GM18858 (cell line): ENCODE measurements at regions not wholly inside any gene's neighbourhood (a gene's known extent, or its start where the extent isn't known, plus 50 kb on each side); places are given as distances from the start of the nearest gene placed in this dataset.
"Not testable (repeated sequence)": the region's sequence is repeated elsewhere in the genome, so short reads cannot be mapped to it uniquely, and the experiment has no call there.

Experiments
- ATAC-seq: cut with Tn5 transposase; IDR thresholded peaks from one replicate; pipeline ENCODE4 v1.9.1; 2021; ENCODE audit not compliant: unreplicated experiment

DNA sequence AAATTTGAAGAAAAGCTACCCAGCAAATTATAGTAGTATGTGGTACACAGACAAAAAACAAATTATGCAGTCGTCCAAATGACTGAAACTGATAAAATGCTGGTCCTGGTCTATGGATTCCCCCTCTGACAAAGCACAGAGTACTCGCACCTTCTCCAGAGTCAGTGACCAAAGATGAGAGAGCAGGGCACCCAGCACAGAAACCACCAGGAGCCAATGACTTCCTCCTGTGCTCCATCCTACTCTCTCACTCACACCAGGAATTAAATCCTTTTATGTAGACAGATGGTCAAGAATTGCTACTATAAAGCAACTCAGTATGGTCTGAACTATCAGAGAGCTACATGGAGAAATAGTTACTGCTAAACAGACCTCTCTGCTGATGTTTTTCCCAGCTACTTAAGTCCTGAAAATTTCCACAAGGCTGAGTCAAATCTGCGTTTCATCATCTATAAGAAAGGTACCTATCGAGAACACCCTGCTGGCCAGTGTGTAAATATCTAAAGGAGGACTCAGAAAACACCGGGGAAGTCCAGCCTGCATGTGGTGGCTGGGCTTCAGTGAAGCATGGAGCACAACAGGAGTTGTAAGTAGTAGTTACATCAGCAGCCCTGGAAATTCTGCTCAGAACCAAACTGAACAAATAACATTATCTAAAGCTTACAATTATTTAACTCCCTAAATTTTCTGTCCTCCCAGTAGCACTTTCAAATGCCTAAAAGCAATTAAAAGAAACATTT, 84.5 kb upstream of the FBXO28 start:
- ATAC-seq = peak; percentile 88

DNA sequence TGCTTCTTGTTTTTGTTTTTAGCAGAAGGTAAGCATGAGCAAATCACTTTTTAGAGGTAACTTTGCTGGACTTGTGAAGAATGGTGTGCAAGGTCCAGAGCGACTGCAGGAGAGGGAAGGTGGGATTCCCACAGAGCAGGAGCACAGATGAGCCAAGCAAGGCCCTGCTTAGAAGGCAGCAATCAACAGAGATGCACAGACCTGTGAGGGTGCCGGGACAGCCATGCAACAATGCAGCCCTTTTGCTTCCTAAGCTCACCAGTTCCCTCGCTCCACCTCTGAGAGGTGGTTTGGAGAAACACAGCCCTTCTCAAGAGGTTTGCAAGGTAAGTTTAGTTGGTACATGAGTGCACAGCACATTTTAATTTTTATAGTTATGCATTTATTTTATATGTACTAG, 85.1 kb upstream of the FBXO28 start:
- ATAC-seq = not testable (repeated sequence)

DNA sequence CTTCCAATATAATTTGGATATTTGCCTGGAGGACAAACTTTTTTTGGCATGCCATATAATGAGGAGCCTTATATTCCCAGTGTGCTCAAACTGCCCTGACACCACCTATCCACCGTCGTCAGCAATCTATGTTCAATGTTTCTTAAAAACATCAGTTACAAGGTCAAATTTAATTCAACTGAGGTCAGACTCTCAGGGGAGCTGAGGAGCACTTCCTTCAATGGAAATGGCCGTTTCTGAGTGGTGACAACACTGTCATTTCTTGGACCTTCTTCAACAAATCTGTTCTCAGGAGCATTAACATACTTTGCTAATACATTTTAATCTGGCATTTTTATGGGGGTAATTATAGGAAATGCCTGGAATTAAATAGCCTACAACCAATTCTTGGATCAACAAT, 90.8 kb upstream of the FBXO28 start:
- not testable (repeated sequence) for ATAC-seq

DNA sequence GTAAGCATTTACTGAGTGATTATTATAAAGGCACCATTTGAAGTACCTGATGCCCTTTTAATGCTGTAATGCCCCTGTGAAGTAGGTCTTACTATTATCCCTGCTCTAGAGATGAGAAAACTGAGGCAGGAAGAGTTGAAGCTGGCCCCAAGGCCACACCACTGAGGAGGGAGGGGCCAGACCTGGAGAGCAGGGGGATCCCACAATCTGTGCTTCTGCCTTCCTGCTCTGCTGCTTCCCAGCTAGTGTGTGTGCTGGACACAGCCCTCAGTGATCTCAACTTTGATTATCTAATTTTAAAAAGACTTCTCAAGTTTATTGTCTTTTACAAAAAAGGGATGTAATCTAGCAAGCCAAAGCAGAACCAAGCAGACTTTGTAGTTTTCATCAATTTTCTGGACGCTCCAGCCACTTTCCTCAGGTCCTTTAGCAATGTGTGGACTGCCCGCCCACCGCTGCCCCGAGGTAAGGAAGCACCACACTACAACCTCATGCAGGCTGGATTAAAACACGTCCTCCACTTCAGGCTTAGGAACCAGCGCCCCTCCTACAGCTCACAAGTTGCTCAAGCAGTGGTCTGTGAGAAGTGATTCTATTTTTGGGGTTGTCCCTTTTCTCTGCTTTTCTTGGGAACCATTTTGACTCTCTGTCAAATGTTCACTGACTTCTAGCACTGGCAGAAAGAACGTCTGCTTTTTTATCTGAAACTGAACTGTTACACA, 91.5 kb upstream of the FBXO28 start:
- not testable (repeated sequence) for ATAC-seq

DNA sequence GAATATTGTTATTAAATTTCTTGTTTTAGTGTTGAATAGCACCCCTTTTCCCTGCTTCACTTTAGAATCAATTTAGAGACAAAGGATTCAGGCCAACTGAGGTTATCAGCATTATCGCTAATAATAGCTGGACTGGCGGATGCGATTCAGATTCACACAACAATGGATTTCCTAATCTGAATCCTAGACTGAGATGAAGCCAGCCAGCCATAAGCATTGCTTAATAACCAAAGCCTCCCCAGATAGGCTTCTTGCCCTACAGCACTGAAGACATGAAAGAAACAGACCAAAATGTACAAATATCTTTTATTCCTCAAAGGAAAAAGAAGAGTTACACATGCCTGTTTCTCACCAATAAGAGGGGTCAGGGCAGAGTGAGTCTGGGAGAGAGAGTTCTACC, 94.0 kb upstream of the FBXO28 start:
- not testable (repeated sequence) for ATAC-seq

DNA sequence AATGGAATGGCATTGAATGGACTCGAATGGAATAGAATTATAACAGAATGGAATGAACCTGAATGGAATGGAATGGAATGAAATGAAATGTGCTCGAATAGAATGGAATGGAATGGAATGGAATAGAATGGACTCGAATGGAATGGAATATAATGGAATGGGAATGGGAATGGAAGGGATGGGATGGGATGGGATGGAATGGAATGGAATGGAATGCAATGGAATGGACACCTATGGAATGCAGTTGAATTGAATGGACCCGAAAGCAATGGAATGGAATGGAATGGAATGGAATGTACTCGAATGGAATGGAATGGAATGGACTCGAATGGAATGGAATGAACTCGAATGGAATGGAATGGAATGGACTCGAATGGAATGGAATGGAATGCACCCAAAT, 98.1 kb upstream of the FBXO28 start:
- not testable (repeated sequence) for ATAC-seq

DNA sequence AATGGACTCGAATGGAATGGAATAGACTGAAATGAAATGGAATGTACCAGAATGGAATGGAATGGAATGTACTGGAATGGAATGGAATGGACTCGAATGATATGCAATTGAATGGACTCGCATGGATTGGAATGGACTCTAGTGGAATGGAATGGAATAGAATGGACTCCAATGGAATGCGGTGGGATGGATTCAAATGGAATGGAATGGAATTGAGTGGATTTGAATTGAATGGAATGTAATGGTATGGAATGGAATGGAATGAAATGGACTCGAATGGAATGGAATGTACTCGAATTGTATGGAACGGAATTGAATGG, 99.6 kb upstream of the FBXO28 start:
- ATAC-seq = no peak

DNA sequence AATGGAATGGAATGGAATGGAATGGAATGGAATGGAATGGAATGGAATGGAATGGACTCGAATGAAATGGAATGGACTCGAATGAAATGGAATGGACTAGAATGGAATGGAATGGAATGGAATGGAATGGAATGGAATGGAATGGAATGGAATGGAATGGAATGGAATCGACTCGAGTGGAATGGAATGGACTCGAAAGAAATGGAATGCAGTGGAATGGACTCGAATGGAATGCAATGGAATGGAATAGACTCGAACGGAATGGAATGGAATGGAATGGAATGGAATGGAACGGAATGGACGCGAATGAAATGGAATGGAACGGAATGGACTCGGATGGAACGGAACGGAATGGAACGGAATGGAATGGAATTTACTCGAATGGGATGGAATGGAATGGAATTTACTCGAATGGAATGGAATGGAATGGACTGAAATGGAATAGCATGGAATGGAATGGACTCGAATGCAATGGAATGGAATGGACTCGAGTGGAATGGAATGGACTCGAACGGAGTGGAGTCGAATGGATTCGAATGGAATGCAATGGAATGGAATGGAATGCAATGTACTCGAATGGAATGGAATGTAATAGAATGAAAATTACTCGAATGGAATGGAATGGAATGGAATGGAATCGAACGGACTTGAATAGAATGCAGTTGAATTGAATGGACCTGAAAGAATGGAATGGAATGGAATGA, 100.1 kb upstream of the FBXO28 start:
- ATAC-seq = not testable (repeated sequence)

DNA sequence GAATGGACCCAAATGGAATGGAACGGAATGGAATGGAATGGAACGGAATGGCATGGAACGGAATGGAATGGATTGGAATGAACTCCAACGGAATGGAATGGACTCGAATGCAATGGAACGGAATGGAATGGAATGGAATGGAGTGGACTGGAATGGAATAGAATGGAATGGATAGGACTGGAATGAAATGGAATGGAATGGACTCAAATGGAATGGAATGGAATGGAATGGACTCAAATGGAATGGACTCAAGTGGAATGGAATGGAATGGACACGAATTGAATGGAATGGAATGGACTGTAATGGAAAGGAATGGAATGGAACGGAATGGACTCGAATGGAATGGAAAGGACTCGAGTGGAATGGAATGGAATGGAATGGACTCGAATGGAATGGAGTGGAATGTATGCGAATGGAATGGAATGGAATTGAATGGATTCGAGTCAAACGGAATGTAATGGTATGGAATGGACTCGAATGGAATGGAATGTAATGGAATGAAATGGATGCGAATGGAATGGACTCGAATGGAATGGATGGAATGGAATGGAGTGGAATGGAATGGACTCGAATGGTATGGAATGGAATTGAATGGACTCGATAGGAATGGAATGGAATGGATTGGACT, 101.0 kb upstream of the FBXO28 start:
- ATAC-seq = not testable (repeated sequence)

DNA sequence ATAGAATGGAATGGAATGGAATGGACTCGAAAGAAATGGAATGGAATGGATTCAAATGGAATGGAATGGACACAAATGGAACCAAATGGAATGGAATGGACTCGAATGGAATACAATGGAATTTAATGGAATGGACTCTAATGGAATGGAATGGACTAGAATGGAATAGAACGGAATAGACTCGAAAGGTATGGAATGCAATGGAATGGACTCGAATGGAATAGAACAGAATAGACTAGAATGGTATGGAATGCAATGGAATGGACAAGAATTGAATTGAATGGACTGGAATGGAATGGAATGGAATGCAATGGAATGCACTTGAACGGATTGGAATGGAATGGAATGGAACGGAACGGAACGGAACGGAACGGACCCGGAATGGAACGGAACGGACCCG, 101.7 kb upstream of the FBXO28 start:
- not testable (repeated sequence) for ATAC-seq

DNA sequence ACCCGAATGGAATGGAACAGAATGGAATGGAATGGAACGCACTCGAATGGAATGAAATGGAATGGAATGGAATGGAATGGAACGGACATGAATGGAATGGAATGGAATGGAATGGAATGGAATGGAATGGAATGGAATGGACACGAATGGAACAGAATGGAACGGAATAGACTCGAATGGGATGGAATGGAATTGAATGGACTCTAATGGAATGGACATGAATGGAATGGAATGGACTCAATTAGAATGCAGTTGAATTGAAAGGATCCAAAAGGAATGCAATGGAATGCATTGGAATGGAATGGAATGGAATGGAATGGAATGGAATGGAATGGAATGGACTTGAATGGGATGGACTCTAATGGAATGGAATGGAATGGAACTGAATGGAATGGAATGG, 102.2 kb upstream of the FBXO28 start:
- not testable (repeated sequence) for ATAC-seq

DNA sequence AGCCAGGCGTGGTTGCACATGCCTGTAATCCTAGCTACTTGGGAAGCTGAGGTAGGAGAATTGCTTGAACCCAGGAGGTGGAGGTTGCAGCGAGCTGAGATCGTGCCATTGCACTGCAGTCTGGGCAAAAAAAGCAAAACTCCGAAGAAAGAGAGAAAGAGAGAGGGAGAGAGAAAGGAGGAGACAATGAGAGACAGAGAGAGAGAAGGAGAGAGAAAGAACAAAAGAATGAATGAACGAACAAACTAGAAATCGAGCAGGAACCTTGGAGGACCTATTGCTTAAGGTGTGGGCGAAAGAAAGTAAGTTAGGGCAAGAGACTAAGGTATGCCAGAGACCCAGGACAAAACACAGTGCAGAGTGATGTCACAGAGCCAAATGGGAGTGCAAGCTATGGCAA, 102.8 kb upstream of the FBXO28 start:
- ATAC-seq = not testable (repeated sequence)

DNA sequence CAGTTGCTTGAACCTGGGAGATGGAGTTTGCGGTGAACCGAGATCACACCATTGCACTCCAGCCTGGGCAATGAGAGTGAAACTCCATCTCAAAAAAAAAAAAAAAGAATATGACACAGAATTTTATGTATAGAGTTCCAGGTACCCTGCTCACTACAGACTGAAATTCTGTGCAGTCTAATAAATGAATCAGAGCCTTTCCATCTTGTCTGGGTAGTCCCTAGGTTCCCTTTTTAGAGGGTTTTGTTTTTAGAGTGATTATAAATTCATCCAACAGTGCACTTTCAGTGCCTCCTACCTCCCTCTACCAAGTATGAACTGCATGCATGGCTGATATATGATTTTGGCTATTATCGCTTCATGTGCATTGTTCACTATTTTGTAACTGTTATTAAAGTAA, 107.9 kb upstream of the FBXO28 start:
- ATAC-seq = not testable (repeated sequence)

DNA sequence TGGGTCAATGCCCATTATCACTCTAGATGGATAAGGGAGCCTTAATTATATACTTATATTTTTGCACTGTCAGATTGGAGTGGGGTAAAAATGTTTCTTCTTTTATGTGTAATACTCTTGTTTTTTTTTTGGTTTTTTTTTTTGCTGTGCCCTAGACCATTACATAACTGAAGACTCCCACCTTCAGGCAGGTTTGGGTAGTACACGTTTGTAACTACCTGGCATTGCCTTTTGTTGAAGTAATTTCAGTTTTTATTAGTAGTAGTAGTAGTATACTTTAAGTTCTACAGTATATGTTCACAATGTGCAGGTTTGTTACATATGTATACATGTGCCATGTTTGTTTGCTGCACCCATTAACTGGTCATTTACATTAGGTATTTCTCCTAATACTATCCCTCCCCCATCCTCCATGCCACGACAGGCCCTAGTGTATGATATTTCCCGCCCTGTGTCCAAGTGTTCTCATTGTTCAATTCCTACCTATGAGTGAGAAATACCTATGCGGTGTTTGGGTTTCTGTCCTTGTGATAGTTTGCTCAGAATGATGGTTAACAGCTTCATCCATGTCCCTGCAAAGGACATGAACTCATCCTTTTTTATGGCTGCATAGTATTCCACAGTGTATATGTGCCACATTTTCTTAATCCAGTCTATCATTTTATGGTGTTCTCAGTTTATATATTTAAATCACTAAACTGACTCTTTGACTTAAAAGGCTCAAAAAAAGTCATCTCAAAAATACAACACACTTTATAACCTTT, 109.2 kb upstream of the FBXO28 start:
- ATAC-seq = not testable (repeated sequence)

DNA sequence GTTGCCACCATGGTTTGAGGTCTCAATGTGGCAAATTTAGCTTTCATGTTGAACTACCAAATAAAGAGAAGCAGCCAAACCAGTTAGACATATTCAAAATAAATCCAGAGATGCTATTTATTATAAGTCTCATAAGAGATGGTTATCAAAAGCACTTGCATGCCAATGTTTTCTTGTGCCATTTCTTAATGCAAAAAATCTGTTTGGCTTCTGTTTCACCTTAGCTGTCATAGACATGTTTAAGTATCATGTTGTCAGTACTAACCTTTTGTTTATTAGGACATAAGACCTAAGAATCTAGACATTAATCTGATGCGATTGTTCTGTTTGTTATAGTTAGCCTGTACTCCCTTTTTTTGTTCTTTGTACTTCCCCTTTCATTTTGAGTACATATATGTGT, 110.0 kb upstream of the FBXO28 start:
- ATAC-seq = not testable (repeated sequence)

DNA sequence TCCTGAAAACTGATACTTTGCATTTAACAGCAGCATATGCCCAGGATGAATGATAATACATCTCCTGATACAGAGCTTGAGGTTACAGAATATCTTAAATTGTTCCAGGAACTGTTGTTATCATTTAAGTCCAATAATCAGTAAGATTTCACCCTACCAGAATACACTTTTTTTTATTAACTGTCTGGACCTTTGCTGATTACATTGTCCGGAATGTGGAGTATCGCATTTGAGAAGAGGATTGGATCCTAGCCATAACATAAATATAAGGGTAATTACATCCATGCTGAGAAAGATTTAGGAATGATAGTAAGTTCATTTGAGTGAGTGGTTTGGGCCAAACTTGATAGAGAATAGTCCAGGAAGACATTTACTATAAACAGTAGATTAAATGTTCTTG, 112.2 kb upstream of the FBXO28 start:
- ATAC-seq = not testable (repeated sequence)

DNA sequence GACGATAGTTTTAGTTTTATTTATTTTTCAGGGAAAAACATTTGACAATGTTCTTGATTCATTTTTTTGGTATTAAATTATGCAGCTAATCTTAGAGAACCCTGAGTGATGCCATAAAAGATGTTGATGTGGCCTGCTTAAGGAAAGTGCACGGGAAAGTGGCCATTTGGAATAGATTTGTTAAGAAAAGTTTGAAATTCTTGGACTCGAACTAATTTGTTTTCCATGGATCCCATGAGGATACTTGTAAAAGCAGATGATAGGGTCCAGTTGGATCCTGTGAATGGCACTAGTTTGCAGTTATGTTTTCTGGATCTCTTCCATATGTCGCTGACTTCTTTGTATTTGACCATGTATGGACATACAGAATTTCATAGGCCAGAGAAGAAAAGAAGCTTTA, 114.2 kb upstream of the FBXO28 start:
- ATAC-seq = not testable (repeated sequence)

DNA sequence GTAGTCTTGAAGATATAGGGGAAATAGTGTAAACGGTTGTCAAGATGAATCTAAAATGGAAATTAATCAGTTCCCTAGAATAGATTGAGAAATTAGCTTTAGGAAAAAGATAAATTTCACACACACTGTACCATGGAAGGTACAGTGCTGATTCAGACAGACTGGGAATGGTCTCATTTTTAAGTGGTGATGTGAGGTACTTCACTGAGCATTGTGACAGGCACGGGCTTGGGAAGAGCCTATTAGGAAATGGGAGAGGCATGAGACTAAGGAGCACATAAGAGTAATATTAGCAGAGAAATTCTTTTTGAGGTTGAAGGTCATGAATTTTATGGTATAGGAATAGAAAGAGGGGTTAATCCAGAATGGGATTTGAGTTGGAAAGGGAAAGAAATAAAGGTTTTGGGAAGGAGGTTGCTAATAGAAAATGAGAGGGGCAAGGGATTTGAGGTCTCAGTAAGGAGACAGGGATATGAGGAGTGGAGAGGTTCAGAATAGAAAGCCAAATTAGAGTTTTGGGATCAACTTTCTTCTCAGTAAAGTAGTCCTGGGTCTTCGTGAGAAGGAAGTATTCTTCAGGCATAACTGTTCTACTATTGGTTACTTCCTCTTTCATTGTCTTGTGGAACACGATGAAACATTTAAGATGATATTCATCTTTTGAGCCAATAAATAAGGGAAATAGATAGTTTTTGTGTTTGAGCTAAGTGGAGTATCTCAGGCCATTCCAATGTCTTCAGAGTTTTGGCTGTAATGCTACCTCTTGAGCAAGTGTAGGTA, 115.0 kb upstream of the FBXO28 start:
- ATAC-seq = peak; percentile 68

DNA sequence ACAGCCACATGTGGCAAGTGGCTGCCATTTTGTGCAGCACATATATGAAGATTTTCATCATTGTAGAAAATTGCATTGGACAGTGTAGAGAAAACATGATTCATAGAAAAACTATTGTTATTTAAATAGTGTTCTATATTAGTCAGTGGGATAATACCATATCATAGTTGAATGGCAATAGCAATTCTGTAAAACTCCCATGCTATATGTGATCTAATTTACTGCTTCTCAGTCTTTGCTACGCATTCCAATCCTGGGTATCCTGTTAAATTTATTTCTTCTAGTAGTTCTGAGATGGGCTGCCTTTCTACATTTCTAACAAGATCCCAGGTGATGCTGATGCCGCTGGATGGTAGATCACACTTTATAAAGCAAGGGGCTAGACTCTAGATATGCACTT, 117.5 kb upstream of the FBXO28 start:
- ATAC-seq = not testable (repeated sequence)
